Stimulated activated CD8-positive, alpha-beta memory T cell treated with anti-CD3 and anti-CD28 coated beads, Interleukin-15, amount 100 ng/mL, for 1 hour (primary cell): ENCODE measurements at regions not wholly inside any gene's neighbourhood (a gene's known extent, or its start where the extent isn't known, plus 50 kb on each side); places are given as distances from the start of the nearest gene placed in this dataset.
"Not testable (repeated sequence)": the region's sequence is repeated elsewhere in the genome, so short reads cannot be mapped to it uniquely, and the experiment has no call there.

Experiments
- DNase-seq: peaks from one replicate; pipeline ENCODE4 v3.0.0-alpha.2; 2020; ENCODE audit warnings: low read depth

- DNase-seq, result not testable (repeated sequence)
Observed at GRCh38 chr16:29258946-29259634, 147.4 kb downstream of the NPIPB11 start.

GRCh38 chr16:29257419-29258336 lies 148.8 kb downstream of the NPIPB11 start:
- DNase-seq, result not testable (repeated sequence)

- no peak for DNase-seq
Observed at GRCh38 chr16:29256501-29256981, 150.0 kb downstream of the NPIPB11 start.

- DNase-seq, result not testable (repeated sequence)
Observed at GRCh38 chr16:29255957-29256356, 150.6 kb downstream of the NPIPB11 start.

- not testable (repeated sequence) for DNase-seq
Observed at GRCh38 chr16:29255496-29255796, 151.1 kb downstream of the NPIPB11 start.

- no peak for DNase-seq
Observed at GRCh38 chr16:29254676-29255495, 151.6 kb downstream of the NPIPB11 start.

GRCh38 chr16:29253716-29254590 lies 152.6 kb downstream of the NPIPB11 start:
- DNase-seq, result not testable (repeated sequence)

GRCh38 chr16:29253066-29253590 lies 153.4 kb downstream of the NPIPB11 start:
- DNase-seq, result not testable (repeated sequence)

- DNase-seq, result not testable (repeated sequence)
Observed at GRCh38 chr16:29252311-29252710, 154.2 kb downstream of the NPIPB11 start.

- DNase-seq, result not testable (repeated sequence)
Observed at GRCh38 chr16:29251571-29252011, 154.9 kb downstream of the NPIPB11 start.

- DNase-seq, result not testable (repeated sequence)
Observed at GRCh38 chr16:29250923-29251434, 155.5 kb downstream of the NPIPB11 start.

- not testable (repeated sequence) for DNase-seq
Observed at GRCh38 chr16:29250469-29250868, 156.0 kb downstream of the NPIPB11 start.

- not testable (repeated sequence) for DNase-seq
Observed at GRCh38 chr16:29248940-29249318, 157.6 kb downstream of the NPIPB11 start.

GRCh38 chr16:29248306-29248939 lies 158.1 kb downstream of the NPIPB11 start:
- DNase-seq, result not testable (repeated sequence)

GRCh38 chr16:29246091-29246490 lies 160.4 kb downstream of the NPIPB11 start:
- DNase-seq, result not testable (repeated sequence)

GRCh38 chr16:29237971-29238370 lies 168.5 kb downstream of the NPIPB11 start:
- DNase-seq, result no peak

- not testable (repeated sequence) for DNase-seq
Observed at GRCh38 chr16:29237495-29237894, 169.0 kb downstream of the NPIPB11 start.

GRCh38 chr16:29237023-29237422 lies 169.5 kb downstream of the NPIPB11 start:
- not testable (repeated sequence) for DNase-seq

- DNase-seq, result not testable (repeated sequence)
Observed at GRCh38 chr16:29235836-29236370, 170.6 kb downstream of the NPIPB11 start.
